Ishikawa (cell line): ENCODE measurements at regions not wholly inside any gene's neighbourhood (a gene's known extent, or its start where the extent isn't known, plus 50 kb on each side); places are given as distances from the start of the nearest gene placed in this dataset.

ENCODE experiments used
- CEBPB ChIP-seq: IDR thresholded peaks from 2 replicates; pipeline ENCODE4 v1.6.1; 2012
- CREB1 ChIP-seq: IDR thresholded peaks from 2 replicates; pipeline ENCODE4 v1.6.1; 2012; ENCODE audit warnings: low read depth
- EGR1 ChIP-seq: IDR thresholded peaks from 2 replicates; pipeline ENCODE4 v1.6.1; 2012
- EP300 ChIP-seq: IDR thresholded peaks from 2 replicates; pipeline ENCODE4 v1.6.1; 2012; ENCODE audit warnings: borderline replicate concordance
- FOXM1 ChIP-seq: IDR thresholded peaks from 2 replicates; pipeline ENCODE4 v1.6.1; 2012; ENCODE audit warnings: low read depth, borderline replicate concordance
- MAX ChIP-seq: IDR thresholded peaks from 2 replicates; pipeline ENCODE4 v1.6.1; 2012
- NFIC ChIP-seq: IDR thresholded peaks from 2 replicates; pipeline ENCODE4 v1.6.1; 2012
- RAD21 ChIP-seq: IDR thresholded peaks from 2 replicates; pipeline ENCODE4 v1.6.1; 2012; ENCODE audit warnings: low read depth
- REST ChIP-seq: IDR thresholded peaks from 2 replicates; pipeline ENCODE4 v1.6.1; 2012; ENCODE audit warnings: low read depth, mild to moderate bottlenecking
- TAF1 ChIP-seq: IDR thresholded peaks from 2 replicates; pipeline ENCODE4 v1.6.1; 2012; ENCODE audit warnings: low read depth, mild to moderate bottlenecking
- TCF12 ChIP-seq: IDR thresholded peaks from 2 replicates; pipeline ENCODE4 v1.6.1; 2012; ENCODE audit warnings: low read depth
- TEAD4 ChIP-seq: IDR thresholded peaks from 2 replicates; pipeline ENCODE4 v1.6.1; 2012
- USF1 ChIP-seq: IDR thresholded peaks from 2 replicates; pipeline ENCODE4 v1.6.1; 2012
- YY1 ChIP-seq: IDR thresholded peaks from 2 replicates; pipeline ENCODE4 v1.6.1; 2012; ENCODE audit warnings: low read depth
- ZBTB7A ChIP-seq: IDR thresholded peaks from 2 replicates; pipeline ENCODE4 v1.6.1; 2012; ENCODE audit warnings: low read depth

GRCh38 chr15:95097361-95097760, 866.0 kb downstream of the MCTP2 start:
- no peak for TF ChIP-seq RAD21
- no peak for TF ChIP-seq CREB1
- TF ChIP-seq MAX, result no peak
- TF ChIP-seq ZBTB7A, result no peak
- no peak for TF ChIP-seq EGR1
- TF ChIP-seq TCF12, result no peak
- no peak for TF ChIP-seq FOXM1
- no peak for TF ChIP-seq EP300
- TF ChIP-seq YY1, result no peak
- no peak for TF ChIP-seq CEBPB
- no peak for TF ChIP-seq NFIC
- TF ChIP-seq REST, result no peak
- no peak for TF ChIP-seq TAF1
- no peak for TF ChIP-seq TEAD4
- no peak for TF ChIP-seq USF1

- TF ChIP-seq USF1 (no peak), REST (no peak), CREB1 (no peak), ZBTB7A (no peak), RAD21 (no peak), NFIC (no peak), YY1 (no peak), CEBPB (no peak), MAX (no peak), EP300 (no peak), TAF1 (no peak), FOXM1 (no peak), TCF12 (no peak), TEAD4 (no peak), EGR1 (no peak)
These were observed 873.9 kb downstream of the MCTP2 start for GRCh38 chr15:95105229-95105628.

- TF ChIP-seq TEAD4 (no peak), FOXM1 (no peak), CREB1 (no peak), REST (no peak), EP300 (no peak), USF1 (no peak), ZBTB7A (no peak), TAF1 (no peak), MAX (no peak)
These were observed 875.4 kb downstream of the MCTP2 start for GRCh38 chr15:95106801-95107200.

GRCh38 chr15:95108673-95109072, 877.3 kb downstream of the MCTP2 start:
- TF ChIP-seq TCF12, result no peak
- TF ChIP-seq REST, result no peak
- no peak for TF ChIP-seq CEBPB
- TF ChIP-seq ZBTB7A, result no peak
- TF ChIP-seq TEAD4, result no peak
- no peak for TF ChIP-seq MAX
- TF ChIP-seq FOXM1, result no peak
- TF ChIP-seq CREB1, result no peak
- TF ChIP-seq YY1, result no peak
- no peak for TF ChIP-seq TAF1
- TF ChIP-seq NFIC, result no peak
